ENCODE measurements at regions not wholly inside any gene's neighbourhood (a gene's known extent, or its start where the extent isn't known, plus 50 kb on each side); places are given as distances from the start of the nearest gene placed in this dataset.
"Not testable (repeated sequence)": the region's sequence is repeated elsewhere in the genome, so short reads cannot be mapped to it uniquely, and the experiment has no call there.

DNA sequence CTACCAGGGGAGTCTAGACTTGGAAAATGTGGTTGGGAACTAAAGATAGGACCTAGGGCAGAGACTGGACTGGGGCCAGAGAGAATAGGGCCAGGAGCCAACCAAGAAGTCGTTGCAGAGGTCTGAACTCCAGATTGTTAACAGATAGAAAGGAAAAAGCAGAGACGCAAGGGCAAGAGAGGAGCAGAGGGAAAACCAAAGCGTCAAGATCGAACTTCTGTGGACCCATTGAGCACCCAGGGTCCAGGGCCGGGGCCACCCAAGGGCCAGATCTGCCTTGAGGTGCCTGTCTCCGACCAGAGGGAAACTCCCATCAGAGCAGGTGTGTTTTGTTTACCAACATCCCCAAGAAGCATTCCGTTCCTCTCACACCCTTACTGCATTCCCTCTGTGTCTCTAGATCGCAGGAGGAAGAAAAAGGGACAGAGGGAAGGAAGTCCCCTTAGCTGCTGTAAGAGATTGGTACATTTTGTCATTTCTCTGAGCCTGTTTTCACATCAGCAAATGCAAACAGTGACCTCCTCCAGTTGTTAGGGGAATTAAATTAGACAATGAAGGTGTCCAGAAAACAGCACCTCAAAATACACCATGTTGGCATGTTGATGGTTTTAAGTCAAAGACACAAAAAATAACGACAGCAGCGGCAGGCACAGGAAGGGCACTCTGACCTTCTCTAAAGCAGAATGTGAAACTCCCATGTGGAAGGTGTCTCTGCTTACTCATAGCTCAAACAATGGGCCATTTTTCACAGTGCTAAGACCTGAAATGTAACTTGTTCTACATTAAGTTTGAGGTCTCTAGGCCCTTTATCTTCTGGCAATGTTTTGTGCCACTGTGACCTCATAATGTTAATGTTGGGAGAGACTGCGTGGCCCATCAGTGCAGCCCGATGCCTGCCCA lies 105.8 kb upstream of the RAB4A start:
- DNase-seq = no peak

DNA sequence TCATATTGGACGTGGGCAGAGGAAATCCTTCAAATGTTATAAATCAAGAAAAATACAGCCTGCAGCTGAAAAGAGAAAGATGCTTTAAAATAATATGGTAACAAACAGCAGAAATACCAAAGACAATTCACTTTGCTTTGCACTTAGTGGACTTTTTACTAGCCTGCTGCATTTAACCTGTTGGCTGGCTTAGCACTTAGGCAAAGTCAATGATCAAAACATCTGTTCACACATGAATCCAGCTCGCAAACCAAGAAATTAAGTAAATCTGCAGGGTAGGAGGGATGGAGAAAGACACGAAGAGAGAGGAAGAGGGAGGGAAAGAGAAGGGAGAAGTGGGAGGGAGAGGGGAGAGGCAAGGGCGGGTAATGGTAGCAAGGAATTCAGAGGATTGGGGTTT lies 103.6 kb upstream of the RAB4A start:
- DNase-seq = no peak

DNA sequence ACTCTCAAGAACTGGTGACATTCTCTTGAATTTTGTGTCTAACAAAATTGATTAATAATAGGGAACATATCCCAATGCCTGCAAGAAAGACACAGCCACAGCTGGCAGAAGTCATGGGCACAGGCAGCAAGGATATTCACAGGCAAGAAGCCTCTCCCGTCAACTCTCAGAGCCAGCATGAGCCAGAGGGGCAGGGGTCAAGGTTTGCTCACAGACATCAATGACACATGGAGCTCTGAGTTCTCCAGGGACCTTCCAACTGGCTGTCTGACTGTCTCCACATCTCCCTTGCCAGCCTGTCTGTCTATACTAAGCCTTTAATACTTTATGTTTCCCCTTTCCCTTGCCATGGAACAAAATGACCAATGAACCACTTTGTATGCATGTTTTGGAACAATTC lies 101.5 kb upstream of the RAB4A start:
- no peak for DNase-seq

DNA sequence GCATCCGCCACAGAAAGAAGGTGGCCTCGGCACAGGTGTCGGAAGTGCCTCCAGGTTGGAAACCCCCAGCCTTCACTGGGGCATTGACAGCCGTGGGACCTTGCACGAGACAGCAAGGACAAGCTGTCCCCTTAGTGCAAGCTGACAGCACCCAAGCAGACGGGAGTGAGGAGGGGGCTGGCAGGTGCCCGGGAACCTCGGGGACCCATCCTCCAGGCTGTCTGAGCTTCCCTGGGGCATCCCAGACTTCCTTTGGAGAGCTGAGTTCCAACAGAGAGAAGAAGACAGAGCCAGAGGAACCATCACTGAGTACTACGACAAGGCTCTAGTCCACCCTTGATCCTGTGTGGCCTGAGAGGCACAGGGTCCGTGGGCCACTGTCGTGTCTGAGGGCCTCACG lies 100.6 kb upstream of the RAB4A start:
- DNase-seq = no peak

DNA sequence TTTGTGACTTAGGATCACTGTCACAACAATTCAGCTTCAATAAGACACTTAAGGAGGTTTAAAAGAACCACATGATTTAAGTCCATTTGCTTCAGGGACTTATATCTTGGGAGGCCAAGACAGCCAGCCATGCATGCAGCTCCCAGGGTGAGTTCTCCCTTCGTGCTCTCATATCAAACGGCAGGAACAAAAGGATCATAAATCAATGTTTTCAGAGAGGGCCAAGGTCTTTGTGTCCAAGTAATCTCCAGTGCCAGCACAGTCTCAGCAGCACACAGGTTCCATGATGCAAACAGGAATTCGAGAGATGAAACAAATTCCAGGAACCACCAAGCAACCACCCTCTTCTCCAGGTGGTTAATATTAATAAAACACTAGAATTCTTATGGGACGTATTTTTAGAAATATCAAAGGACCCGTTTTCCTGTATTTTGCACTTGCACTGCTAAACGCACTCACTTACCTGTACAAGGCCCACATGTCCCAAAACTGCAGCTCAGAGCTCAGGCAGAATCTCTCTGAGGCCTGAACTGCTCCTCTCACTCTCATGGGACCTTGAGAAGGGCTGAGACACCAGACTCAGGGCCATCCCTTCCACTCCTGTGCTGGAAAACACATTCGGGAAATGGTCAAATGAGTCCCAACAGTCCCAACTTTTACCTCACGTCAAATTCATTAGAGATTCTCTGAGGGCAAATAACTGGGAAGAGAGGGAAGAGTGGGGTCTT lies 100.0 kb upstream of the RAB4A start:
- DNase-seq = no peak

DNA sequence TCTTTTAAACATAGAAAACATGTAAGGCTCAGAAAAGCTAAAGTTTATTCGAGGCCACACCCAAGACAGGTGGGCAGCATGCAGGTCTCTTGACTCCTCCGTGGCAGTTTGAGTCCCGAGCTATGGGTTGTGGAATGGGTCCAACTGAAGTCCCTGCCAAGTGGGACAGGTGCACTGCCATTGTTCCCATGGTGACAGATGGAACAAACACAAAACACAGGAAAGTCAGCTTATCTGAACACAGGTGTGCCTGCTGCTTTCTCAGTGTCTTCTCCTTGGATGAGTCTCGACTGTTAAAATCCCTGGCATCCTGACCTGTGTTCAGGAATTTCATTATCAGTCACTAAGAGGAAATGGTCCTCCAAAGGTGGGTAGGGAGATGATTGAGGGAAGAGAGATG lies 99.0 kb upstream of the RAB4A start:
- no peak for DNase-seq

DNA sequence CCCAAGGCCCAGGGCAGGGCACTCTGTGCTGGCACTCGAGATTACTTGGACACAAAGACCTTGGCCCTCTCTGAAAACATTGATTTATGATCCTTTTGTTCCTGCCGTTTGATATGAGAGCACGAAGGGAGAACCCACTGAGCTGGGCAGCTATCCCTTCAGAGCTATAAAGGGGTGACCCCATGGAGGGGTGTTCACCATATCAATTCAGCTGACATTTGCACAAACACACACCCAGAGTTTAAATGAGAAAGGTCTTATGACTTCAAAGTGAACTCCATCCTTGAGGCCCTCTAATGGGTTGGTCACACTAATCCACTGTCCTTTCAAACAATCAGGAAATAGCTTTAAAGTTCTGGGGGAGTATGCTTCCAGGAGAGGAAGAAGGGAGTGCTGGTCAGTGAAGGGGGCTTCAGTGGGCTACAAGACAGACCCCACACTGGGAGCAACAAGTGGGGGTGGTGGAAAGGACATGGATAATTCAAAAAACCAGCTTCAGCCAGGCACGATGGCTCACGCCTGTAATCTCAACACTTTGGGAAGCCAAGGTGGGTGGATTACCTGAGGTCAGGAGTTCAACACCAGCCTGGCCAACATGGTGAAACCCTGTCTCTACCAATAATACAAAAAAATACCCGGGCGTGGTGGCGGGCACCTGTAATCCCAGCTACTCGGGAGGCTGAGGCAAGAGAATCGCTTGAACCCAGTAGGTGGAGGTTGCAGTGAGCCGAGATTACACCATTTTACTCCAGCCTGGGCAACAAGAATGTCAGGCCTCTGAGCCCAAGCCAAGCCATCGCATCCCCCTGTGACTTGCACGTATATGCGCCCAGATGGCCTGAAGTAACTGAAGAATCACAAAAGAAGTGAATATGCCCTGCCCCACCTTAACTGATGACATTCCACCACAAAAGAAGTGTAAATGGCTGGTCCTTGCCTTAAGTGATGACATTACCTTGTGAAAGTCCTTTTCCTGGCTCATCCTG lies 97.1 kb upstream of the RAB4A start:
- DNase-seq = not testable (repeated sequence)

DNA sequence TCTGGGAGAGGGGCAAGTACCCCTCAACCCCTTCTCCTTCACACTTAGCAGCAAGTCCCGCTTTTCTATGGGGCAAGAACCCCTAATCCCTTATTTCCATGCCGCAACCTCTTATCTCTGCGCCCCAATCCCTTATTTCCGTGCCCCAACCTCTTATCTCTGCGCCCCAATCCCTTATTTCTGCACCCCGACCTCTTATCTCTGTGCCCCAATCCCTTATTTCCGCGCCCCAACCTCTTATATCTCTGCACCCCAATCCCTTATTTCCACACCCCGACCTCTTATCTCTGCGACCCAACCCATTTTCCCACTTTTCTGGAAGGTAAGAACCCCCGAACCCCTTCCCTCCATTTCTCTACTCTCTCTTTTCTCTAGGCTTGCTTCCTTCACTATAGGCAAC lies 95.6 kb upstream of the RAB4A start:
- not testable (repeated sequence) for DNase-seq

DNA sequence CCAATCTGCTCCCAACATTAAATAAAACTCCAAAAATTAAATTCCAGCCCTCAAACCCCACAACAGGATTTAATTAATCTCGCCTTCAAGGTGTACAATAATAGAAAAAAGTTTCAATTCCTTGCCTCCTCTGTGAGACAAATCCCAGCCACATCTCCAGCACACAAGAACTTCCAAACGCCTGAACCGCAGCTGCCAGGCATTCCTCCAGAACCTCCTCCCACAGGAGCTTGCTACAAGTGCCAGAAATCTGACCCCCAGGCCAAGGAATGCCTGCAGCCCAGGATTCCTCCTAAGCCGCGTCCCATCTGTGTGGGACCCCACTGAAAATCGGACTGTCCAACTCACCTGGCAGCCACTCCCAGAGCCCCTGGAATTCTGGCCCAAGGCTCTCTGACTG lies 94.5 kb upstream of the RAB4A start:
- not testable (repeated sequence) for DNase-seq

DNA sequence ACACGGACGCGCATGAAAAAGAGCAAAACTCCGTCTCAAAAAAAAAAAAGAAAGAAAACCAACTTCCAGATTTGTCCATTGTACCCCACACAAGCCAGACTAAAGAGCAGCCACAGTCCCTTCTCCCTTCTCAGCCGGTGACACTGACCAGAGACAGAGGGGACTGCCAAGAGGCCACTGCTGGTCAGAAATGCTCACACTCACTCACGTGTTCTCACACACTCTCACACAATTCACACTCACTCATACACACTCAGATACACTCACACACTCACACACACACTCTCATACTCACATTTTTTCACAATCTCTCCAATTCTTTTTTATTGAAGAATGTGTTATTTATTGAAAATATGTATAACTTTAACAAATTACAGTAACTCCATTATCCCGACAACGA lies 90.8 kb upstream of the RAB4A start:
- no peak for DNase-seq

DNA sequence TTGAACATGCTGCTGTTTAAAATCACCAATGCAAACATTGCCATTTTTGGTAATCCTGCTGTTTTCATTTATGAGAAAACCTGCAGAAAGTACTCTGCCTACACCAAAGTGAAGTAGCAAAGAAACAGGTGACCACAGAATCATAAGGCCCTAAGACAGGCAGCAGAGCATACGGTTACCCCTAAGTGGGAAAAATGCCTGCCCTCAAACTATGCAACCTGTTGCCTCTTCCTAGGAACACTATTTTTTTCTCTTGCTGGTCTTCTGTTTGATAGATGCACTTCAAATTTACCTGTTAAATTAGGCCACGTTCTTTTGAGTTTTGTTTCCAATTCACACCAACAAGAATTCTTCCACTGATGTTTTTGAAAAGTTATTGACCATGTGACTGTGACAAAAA lies 89.5 kb upstream of the RAB4A start:
- DNase-seq = no peak

DNA sequence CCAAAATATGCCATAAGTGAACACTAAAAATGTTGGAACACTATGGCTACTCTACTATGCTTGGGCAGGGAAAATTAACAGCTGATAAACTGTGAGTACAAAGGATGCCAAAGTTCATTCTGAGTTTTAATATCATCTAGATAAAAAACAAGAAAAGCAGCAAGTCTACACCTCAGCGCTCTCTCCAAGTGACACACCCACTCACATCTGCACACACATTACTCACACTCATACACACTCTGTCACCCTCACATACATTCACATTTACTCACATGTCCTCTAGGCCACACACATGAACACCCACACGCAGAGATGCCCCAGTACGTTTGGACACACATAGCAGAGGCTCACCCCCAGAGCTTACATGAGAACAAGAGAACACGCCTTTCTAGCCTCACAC lies 87.3 kb upstream of the RAB4A start:
- DNase-seq = no peak

DNA sequence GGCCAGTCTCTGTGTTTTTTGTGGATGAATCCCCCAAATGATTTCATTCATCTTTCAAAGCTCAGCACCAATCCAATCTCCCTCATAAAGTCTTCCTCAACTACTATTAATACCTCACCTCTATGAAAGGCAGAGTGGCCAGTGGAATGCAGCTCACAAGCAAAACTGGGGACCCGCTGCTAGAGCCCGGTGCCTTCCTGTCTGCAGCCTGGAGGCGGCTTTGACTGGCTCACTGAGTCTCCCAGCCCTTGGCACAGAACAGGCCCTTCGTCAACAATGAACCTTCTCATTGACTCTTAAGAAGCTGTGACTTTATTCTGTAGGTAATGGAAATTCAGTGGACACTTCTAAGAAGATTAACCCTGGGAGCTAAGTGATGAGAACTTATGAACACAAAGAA lies 86.8 kb upstream of the RAB4A start:
- no peak for DNase-seq

DNA sequence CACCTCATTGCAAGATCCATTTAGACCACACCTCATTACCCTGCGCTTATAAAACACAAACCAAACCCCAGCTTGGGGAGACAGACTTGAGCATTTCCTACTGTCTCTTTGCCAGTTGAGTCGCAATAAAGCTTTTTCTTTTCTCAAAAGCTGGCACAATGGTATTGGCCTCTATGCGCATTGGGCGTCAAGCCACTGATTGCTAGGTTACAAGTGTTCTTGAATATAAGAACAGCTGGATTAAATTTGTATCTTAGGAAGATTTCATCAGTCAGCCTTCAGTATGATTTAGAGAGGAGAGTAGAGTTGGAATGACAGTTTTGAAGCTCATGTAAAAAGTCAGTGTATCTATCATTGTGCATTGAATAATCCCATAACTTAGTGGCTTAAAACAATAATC lies 84.9 kb upstream of the RAB4A start:
- DNase-seq = no peak

DNA sequence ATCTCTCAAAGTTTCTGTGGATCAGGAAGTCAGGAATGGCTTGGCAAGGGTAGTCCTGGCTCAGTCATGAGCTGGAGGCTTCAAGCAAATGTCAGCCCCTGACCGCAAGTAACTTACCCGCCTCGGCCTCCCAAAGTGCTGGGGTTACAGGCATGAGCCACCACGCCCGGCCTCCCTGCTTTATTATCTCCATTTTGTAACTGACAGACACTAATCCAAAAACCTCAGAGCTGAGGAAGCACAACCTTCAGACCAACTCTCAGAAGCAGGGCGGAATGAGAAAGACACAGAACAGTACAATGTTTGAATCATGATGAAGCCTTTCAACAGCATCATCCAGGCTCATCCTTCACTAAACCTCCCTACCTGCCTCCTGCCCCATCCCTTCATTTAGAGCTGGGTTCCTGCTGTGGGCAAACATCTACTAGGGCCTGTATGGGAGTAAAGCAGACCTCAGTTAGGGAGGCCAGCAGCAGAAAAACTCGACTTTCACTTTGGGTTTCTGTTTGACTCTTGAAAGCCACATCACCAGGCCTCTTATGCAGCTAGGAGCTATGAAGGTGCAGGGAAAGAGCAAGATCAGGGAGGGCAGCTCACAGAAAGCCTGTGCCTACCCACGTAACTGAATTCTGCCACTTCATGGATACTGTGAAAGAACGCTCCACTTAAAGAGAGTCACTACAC lies 84.4 kb upstream of the RAB4A start:
- no peak for DNase-seq

DNA sequence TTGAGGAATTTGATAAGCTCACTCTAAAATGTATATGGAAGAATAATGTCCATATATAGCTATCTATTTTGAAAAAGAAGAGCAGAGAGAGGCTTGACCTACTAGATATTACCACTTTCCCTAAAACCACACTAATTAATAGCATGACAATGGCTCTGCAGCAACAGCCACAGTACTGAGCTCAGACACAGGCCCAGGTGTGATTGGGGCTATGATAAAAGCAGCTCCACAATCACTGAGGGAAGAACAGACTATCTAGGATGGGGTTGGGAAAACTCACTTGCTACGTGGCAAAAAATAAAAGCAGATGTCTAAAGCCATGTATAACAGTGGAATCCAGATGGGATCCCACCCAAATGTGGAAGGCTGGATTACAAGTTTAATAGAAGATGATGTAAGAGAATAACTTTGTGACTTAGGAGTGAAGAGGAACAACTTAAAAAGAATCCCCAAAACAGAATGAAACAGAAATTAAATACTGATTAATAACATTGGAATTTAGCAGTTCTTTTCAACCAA lies 80.8 kb upstream of the RAB4A start:
- DNase-seq = no peak

DNA sequence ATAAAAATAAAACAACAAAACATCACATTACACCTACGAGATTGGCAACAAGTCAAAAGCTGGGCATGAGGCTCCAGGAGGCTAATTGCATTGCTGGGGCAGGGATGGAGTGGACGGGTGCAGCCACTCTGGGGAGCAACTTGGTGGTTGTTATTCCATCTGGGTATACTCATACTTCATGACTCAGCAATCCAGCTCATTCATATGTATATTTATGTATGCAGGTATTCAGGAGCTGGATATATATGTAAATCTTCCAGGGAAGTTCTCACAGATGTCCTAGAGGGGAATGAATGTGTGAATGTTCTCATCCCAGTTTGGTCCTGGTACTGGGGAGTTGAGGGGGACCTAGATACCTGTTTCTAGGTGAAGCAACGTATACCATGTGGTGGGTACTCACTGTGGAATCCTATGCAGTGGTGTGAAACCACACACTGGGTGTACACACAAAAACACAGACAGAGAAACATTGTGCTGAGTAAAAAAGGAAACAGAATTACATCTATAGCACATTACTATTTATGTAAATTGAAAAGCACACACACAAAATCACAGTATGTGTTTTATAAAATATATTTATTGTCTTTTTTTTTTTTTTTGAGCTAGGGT lies 79.7 kb upstream of the RAB4A start:
- DNase-seq = no peak

DNA sequence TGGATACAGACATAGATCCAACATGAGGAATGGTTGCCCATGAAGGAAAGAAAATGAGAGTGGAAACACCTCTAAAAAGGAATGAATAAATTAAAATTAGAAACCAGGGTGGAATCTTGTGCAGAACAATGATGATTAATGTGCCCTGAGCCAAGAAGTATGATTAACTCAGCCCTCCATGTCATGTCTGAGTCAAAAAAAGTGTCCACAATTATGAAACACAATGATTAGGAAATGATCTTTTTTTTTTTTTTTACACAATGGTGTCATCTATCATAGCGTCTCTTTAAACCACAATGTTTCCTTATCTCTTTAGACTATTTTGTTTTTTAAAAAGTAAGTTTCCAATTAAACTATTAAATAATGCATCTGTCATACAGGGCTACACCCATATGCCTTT lies 78.9 kb upstream of the RAB4A start:
- DNase-seq = no peak

DNA sequence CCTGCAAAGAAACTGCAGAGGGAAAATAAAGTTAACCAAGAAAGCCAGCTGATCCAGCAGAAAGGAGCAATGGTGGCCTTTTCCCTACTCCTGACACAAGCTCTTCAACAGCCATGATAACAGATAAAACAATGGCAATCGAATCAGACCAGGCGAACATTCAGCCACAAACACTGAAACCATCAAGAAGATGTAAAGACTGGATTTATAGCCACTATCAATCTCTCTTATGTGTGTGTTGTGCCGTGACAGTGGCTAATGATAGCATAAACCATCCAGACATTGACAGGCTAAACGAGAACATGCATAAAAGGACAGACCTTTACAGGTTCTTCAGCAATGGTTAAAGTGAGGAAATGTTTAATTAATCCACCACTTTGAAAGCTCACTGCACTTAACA lies 78.1 kb upstream of the RAB4A start:
- DNase-seq = no peak

DNA sequence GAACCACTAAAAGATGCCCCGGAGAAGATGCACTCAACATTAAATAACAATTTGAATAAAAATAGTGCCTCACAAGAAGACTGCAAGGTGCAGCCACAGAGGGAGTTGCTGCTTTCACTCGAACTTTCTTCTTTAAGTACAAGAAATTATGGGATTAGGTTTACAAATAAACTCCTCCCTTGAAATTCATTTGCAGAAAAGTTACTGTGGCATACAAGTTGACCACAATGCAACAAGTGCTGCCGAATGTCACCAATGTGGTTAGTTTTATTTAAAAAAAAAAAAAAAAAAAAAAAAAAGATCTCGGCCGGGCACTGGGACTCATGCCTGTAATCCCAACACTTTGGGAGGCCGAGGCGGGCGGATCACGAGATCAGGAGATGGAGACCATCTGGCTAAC lies 76.8 kb upstream of the RAB4A start:
- DNase-seq = no peak

DNA sequence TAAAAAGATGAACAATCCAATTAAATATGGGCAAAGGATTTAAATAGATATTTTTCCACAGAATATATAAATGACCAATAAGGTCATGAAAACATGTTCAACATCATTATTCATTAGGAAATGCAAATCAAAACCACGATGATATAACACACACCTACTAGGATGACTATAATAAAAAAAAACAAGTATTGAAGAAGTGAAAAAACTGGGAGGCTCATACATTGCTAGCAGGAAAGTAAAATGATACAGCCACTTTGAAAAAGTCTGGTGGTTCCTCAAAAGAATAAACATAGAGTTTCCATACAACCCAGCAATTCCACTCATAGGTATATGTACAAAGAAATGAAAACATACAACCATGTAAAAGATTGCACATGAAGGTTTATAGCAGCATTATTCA lies 75.7 kb upstream of the RAB4A start:
- DNase-seq = no peak
